Ishikawa (cell line): ENCODE measurements at regions not wholly inside any gene's neighbourhood (a gene's known extent, or its start where the extent isn't known, plus 50 kb on each side); places are given as distances from the start of the nearest gene placed in this dataset.

Experiments used
- EP300 ChIP-seq: IDR thresholded peaks from 2 replicates; pipeline ENCODE4 v1.6.1; 2012; ENCODE audit warnings: borderline replicate concordance
- RAD21 ChIP-seq: IDR thresholded peaks from 2 replicates; pipeline ENCODE4 v1.6.1; 2012; ENCODE audit warnings: low read depth
- REST ChIP-seq: IDR thresholded peaks from 2 replicates; pipeline ENCODE4 v1.6.1; 2012; ENCODE audit warnings: low read depth, mild to moderate bottlenecking
- TAF1 ChIP-seq: IDR thresholded peaks from 2 replicates; pipeline ENCODE4 v1.6.1; 2012; ENCODE audit warnings: low read depth, mild to moderate bottlenecking

- TF ChIP-seq EP300 = no peak
- no peak for TF ChIP-seq TAF1
- no peak for TF ChIP-seq REST
- no peak for TF ChIP-seq RAD21
Observed at GRCh38 chr14:43369710-43370564, 1137.1 kb downstream of the FSCB start.
